H9 (cell line): ENCODE measurements at regions not wholly inside any gene's neighbourhood (a gene's known extent, or its start where the extent isn't known, plus 50 kb on each side); places are given as distances from the start of the nearest gene placed in this dataset.

Experiments
- DNase-seq: peaks from one replicate; pipeline ENCODE4 v3.0.0-alpha.2; 2017
- H2AFZ ChIP-seq: one replicate; pipeline ENCODE4 v1.6.1; 2013; ENCODE audit warnings: mild to moderate bottlenecking, low read length, control low read depth, moderate library complexity
- H2AK5ac ChIP-seq: 2 replicates; pipeline ENCODE4 v1.6.1; 2013; ENCODE audit warnings: low read length, control low read depth, mixed read lengths; ENCODE audit not compliant: insufficient read length
- H2BK120ac ChIP-seq: one replicate; pipeline ENCODE4 v1.6.1; 2013; ENCODE audit warnings: low read depth, mild to moderate bottlenecking, low read length, control low read depth, inconsistent platforms; ENCODE audit not compliant: poor library complexity, severe bottlenecking
- H2BK12ac ChIP-seq: 2 replicates; pipeline ENCODE4 v1.6.1; 2013; ENCODE audit warnings: low read length, control low read depth, mixed read lengths, low read depth; ENCODE audit not compliant: insufficient read length
- H2BK15ac ChIP-seq: 2 replicates; pipeline ENCODE4 v1.6.1; 2013; ENCODE audit warnings: low read depth, low read length, control low read depth
- H2BK20ac ChIP-seq: one replicate; pipeline ENCODE4 v1.6.1; 2013; ENCODE audit warnings: low read depth, mild to moderate bottlenecking, low read length, control low read depth, inconsistent platforms; ENCODE audit not compliant: poor library complexity, severe bottlenecking
- H2BK5ac ChIP-seq: 2 replicates; pipeline ENCODE4 v1.6.1; 2013; ENCODE audit warnings: low read length, control low read depth, mixed read lengths; ENCODE audit not compliant: insufficient read length
- H3K14ac ChIP-seq: 2 replicates; pipeline ENCODE4 v1.6.1; 2013; ENCODE audit warnings: low read length, control low read depth; ENCODE audit not compliant: insufficient read depth
- H3K18ac ChIP-seq: 2 replicates; pipeline ENCODE4 v1.6.1; 2013; ENCODE audit warnings: low read depth, mild to moderate bottlenecking, mixed read lengths, low read length, control low read depth; ENCODE audit not compliant: insufficient read length
- H3K23ac ChIP-seq: 2 replicates; pipeline ENCODE4 v1.6.1; 2013; ENCODE audit warnings: low read length, control low read depth, mixed read lengths, low read depth; ENCODE audit not compliant: insufficient read length
- H3K23me2 ChIP-seq: 2 replicates; pipeline ENCODE4 v1.6.1; 2013; ENCODE audit warnings: low read depth, mild to moderate bottlenecking, mixed read lengths, low read length, control low read depth; ENCODE audit not compliant: insufficient read length, poor library complexity, severe bottlenecking
- H3K27ac ChIP-seq: 2 replicates; pipeline ENCODE4 v1.5.1; 2013; ENCODE audit warnings: low read length, control low read depth, mixed read lengths, low read depth; ENCODE audit not compliant: insufficient read length
- H3K27me3 ChIP-seq: 2 replicates; pipeline ENCODE4 v1.6.1; 2013; ENCODE audit warnings: low read length, control low read depth, inconsistent platforms; ENCODE audit not compliant: insufficient read depth
- H3K4ac ChIP-seq: 2 replicates; pipeline ENCODE4 v1.6.1; 2013; ENCODE audit warnings: low read depth, mild to moderate bottlenecking, control low read depth, inconsistent platforms, low read length, moderate library complexity
- H3K4me1 ChIP-seq: 2 replicates; pipeline ENCODE4 v1.6.1; 2013; ENCODE audit warnings: low read length, control low read depth, inconsistent platforms; ENCODE audit not compliant: insufficient read depth
- H3K4me2 ChIP-seq: 2 replicates; pipeline ENCODE4 v1.6.1; 2013; ENCODE audit warnings: low read length, control low read depth, mixed read lengths; ENCODE audit not compliant: insufficient read length, insufficient read depth
- H3K56ac ChIP-seq: 2 replicates; pipeline ENCODE4 v1.6.1; 2013; ENCODE audit warnings: low read depth, mild to moderate bottlenecking, mixed read lengths, low read length, control low read depth; ENCODE audit not compliant: insufficient read length
- H3K79me1 ChIP-seq: 2 replicates; pipeline ENCODE4 v1.6.1; 2013; ENCODE audit warnings: low read depth, mild to moderate bottlenecking, moderate library complexity, low read length, control low read depth, inconsistent platforms; ENCODE audit not compliant: insufficient read depth, poor library complexity, severe bottlenecking
- H3K79me2 ChIP-seq: 2 replicates; pipeline ENCODE4 v1.6.1; 2013; ENCODE audit warnings: low read length, control low read depth, inconsistent platforms; ENCODE audit not compliant: insufficient read depth
- H3K9ac ChIP-seq: 2 replicates; pipeline ENCODE4 v1.6.1; 2013; ENCODE audit warnings: low read length, control low read depth, mixed read lengths; ENCODE audit not compliant: insufficient read length; ENCODE audit errors: extremely low read depth
- H3K9me3 ChIP-seq: one replicate; pipeline ENCODE4 v1.6.1; 2013; ENCODE audit warnings: low read depth, low read length, inconsistent platforms; ENCODE audit not compliant: control insufficient read depth
- H3T11ph ChIP-seq: one replicate; pipeline ENCODE4 v1.6.1; 2013; ENCODE audit warnings: mild to moderate bottlenecking, low read length, control low read depth, inconsistent platforms
- H4K20me1 ChIP-seq: one replicate; pipeline ENCODE4 v1.6.1; 2013; ENCODE audit not compliant: control insufficient read depth, insufficient read length, insufficient read depth
- H4K5ac ChIP-seq: 2 replicates; pipeline ENCODE4 v1.6.1; 2013; ENCODE audit warnings: low read depth, mild to moderate bottlenecking, mixed read lengths, low read length, control low read depth; ENCODE audit not compliant: insufficient read length
- H4K8ac ChIP-seq: replicated peaks from 2 replicates; pipeline ENCODE4 v1.6.1; 2013; ENCODE audit warnings: low read length, control low read depth, mixed read lengths, low read depth; ENCODE audit not compliant: insufficient read length
- H4K91ac ChIP-seq: 2 replicates; pipeline ENCODE4 v1.6.1; 2013; ENCODE audit warnings: low read depth, mild to moderate bottlenecking, moderate library complexity, mixed read lengths, low read length, control low read depth; ENCODE audit not compliant: insufficient read length
- H3K27ac Mint-ChIP-seq, 3 experiments: 2 replicates in 2 of 3; 3 replicates in 1 of 3; pipeline ENCODE4 v1.8.0; 2020 to 2021; ENCODE audit warnings: mixed read lengths in 3 of 3, mild to moderate bottlenecking in 1 of 3, moderate library complexity in 1 of 3
- H3K27me3 Mint-ChIP-seq: 2 replicates; pipeline ENCODE4 v1.8.0; 2021; ENCODE audit warnings: low read depth, mild to moderate bottlenecking, moderate library complexity, mixed read lengths
- H3K36me3 Mint-ChIP-seq, 3 experiments: 2 replicates in 2 of 3; 3 replicates in 1 of 3; pipeline ENCODE4 v1.8.0; 2020 to 2021; ENCODE audit warnings: low read depth in 3 of 3, mixed read lengths in 3 of 3; ENCODE audit not compliant: insufficient read depth in 1 of 3
- H3K4me1 Mint-ChIP-seq, 2 experiments: 2 replicates each; pipeline ENCODE4 v1.8.0; 2020; ENCODE audit warnings: mixed read lengths in 2 of 2
- H3K4me3 Mint-ChIP-seq, 2 experiments: 2 replicates in 1 of 2; 3 replicates in 1 of 2; pipeline ENCODE4 v1.8.0; 2020 to 2021; ENCODE audit warnings: mild to moderate bottlenecking in 2 of 2, mixed read lengths in 2 of 2, moderate library complexity in 1 of 2
- H3K9me3 Mint-ChIP-seq, 2 experiments: 2 replicates in 1 of 2; 3 replicates in 1 of 2; pipeline ENCODE4 v1.8.0; 2020; ENCODE audit warnings: mild to moderate bottlenecking in 2 of 2, mixed read lengths in 2 of 2, moderate library complexity in 1 of 2
- CTCF ChIP-seq: fragments of 200-600 bp; sonication (generic); conservative IDR thresholded peaks from 3 replicates; pipeline ENCODE4 v1.8.0; 2021; ENCODE audit warnings: antibody characterized with exemption, mild to moderate bottlenecking
- WGBS: extraction: QIAGEN DNeasy Blood & Tissue Kit; methylation state at CpG from one replicate; pipeline ENCODE4 v1.1.7; 2013; ENCODE audit warnings: missing lambda C conversion rate, low lambda C conversion rate, mixed read lengths; ENCODE audit not compliant: insufficient read length; ENCODE audit errors: extremely low coverage; 5-methylcytosine and 5-hydroxymethylcytosine counted together

- Histone ChIP-seq H3K9ac (no peak overlapping the region), H3K23ac (no peak overlapping the region), H4K8ac (no peak overlapping the region), H3K4ac (no peak overlapping the region), H3K56ac (no peak overlapping the region), H2BK120ac (no peak overlapping the region), H3T11ph (no peak overlapping the region), H3K27ac (no peak overlapping the region), H3K27me3 (no peaks in the 10 kb centered on the region), H2AK5ac (no peak overlapping the region), H3K9me3 (peaks cover 8% of the 10 kb centered on the region), H3K79me2 (no peaks in the 10 kb centered on the region), H3K18ac (no peak overlapping the region), H3K79me1 (no peaks in the 10 kb centered on the region), H4K5ac (no peak overlapping the region), H4K91ac (no peak overlapping the region), H3K4me1 (no peaks in the 10 kb centered on the region), H3K23me2 (no peaks in the 10 kb centered on the region), H2BK20ac (no peak overlapping the region), H3K4me2 (no peak overlapping the region), H3K14ac (no peak overlapping the region), H2BK12ac (no peak overlapping the region), H4K20me1 (no peaks in the 10 kb centered on the region), H2BK15ac (no peak overlapping the region), H2BK5ac (no peak overlapping the region), H2AFZ (no peak overlapping the region)
- H3K4me3 Mint-ChIP-seq, result no peak overlapping the region
- peaks cover 0 to 2% (median 0%) of the 10 kb centered on the region in 3 experiments; a peak in 1 of 7 replicates for H3K36me3 Mint-ChIP-seq
- H3K27ac Mint-ChIP-seq, result no peak overlapping the region
- no peak for TF ChIP-seq CTCF
- no CpG with 5 or more reads among the region's 5 CpGs for WGBS
- H3K9me3 Mint-ChIP-seq, result peaks cover 11 to 41% of the 10 kb centered on the region in 2 experiments
- H3K27me3 Mint-ChIP-seq, result no peaks in the 10 kb centered on the region
- H3K4me1 Mint-ChIP-seq, result no peaks in the 10 kb centered on the region
- DNase-seq, result no peak
These were observed 807.2 kb downstream of the GLUD2 start for GRCh38 chrX:121854614-121854911.
